H1 (cell line): ENCODE measurements at regions not wholly inside any gene's neighbourhood (a gene's known extent, or its start where the extent isn't known, plus 50 kb on each side); places are given as distances from the start of the nearest gene placed in this dataset.

ENCODE experiments used
- BCL11A ChIP-seq, 2 experiments: IDR thresholded peaks; one replicate each; pipeline ENCODE4 v1.6.1; 2011; ENCODE audit warnings: low read depth in 2 of 2, low read length in 2 of 2, mild to moderate bottlenecking in 2 of 2
- CREB1 ChIP-seq: IDR thresholded peaks from 2 replicates; pipeline ENCODE4 v1.6.1; 2012; ENCODE audit warnings: inconsistent platforms
- CTBP2 ChIP-seq: IDR thresholded peaks from 2 replicates; pipeline ENCODE4 v1.7.0; 2011; ENCODE audit warnings: borderline replicate concordance, mild to moderate bottlenecking, moderate library complexity, mixed read lengths, low read length; ENCODE audit not compliant: insufficient read depth, insufficient read length
- E2F6 ChIP-seq: IDR thresholded peaks from 2 replicates; pipeline ENCODE4 v1.6.1; 2012; ENCODE audit warnings: inconsistent platforms
- KDM5A ChIP-seq: fragments of 200-600 bp; IDR thresholded peaks from 2 replicates; pipeline ENCODE4 v1.7.1; 2012; ENCODE audit warnings: mild to moderate bottlenecking, low read length, inconsistent platforms, mixed read lengths
- NANOG ChIP-seq: IDR thresholded peaks from 2 replicates; pipeline ENCODE4 v1.6.1; 2011; ENCODE audit warnings: low read length, low read depth, mild to moderate bottlenecking, inconsistent platforms; ENCODE audit not compliant: insufficient read depth, poor library complexity, severe bottlenecking
- POU5F1 ChIP-seq: IDR thresholded peaks from 2 replicates; pipeline ENCODE4 v1.6.1; 2011; ENCODE audit warnings: low read depth, mild to moderate bottlenecking, low read length, moderate library complexity
- RAD21 ChIP-seq, 2 experiments: IDR thresholded peaks in 1 of 2; conservative IDR thresholded peaks in 1 of 2; 2 replicates each; pipeline ENCODE4 v1.6.1; 2011; ENCODE audit warnings: low read depth in 2 of 2, low read length in 2 of 2, improper control_type of control experiment in 1 of 2, inconsistent platforms in 1 of 2, mild to moderate bottlenecking in 1 of 2, moderate library complexity in 1 of 2
- RBBP5 ChIP-seq: IDR thresholded peaks from 2 replicates; pipeline ENCODE4 v1.7.1; 2012; ENCODE audit warnings: low read depth, mild to moderate bottlenecking, inconsistent platforms, low read length, moderate library complexity, borderline replicate concordance
- RXRA ChIP-seq: IDR thresholded peaks from 2 replicates; pipeline ENCODE4 v1.6.1; 2011; ENCODE audit warnings: low read depth, mild to moderate bottlenecking, low read length, moderate library complexity; ENCODE audit not compliant: insufficient read depth
- SAP30 ChIP-seq: fragments of 300-600 bp; sonication (generic); IDR thresholded peaks from 2 replicates; pipeline ENCODE4 v1.7.1; 2012; ENCODE audit warnings: low read length, moderate library complexity, mild to moderate bottlenecking, inconsistent platforms; ENCODE audit not compliant: insufficient read depth, insufficient replicate concordance
- SP1 ChIP-seq: IDR thresholded peaks from 2 replicates; pipeline ENCODE4 v1.6.1; 2011; ENCODE audit warnings: low read depth, low read length
- SP2 ChIP-seq: IDR thresholded peaks from 2 replicates; pipeline ENCODE4 v1.6.1; 2012; ENCODE audit warnings: mild to moderate bottlenecking, low read length, inconsistent platforms
- TBP ChIP-seq: IDR thresholded peaks from 2 replicates; pipeline ENCODE4 v1.6.1; 2011; ENCODE audit warnings: low read depth, low read length, improper control_type of control experiment
- TF ChIP-seq, protein P1 (sequence below): IDR thresholded peaks from 2 replicates; pipeline ENCODE4 v1.6.1; 2012; ENCODE audit warnings: inconsistent platforms

GRCh38 chr2:143891879-143892308 is 628.0 kb downstream of the ZEB2 start (continued):
- TF ChIP-seq, protein P1, sequence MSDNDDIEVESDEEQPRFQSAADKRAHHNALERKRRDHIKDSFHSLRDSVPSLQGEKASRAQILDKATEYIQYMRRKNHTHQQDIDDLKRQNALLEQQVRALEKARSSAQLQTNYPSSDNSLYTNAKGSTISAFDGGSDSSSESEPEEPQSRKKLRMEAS: peak; percentile 67
- TF ChIP-seq E2F6: no peak
- TF ChIP-seq NANOG: peak; percentile 92
- no peak for TF ChIP-seq CREB1
- TF ChIP-seq CTBP2: peak; percentile 63
- peak; percentile 12; the same call in 1 of the 2 replicates for TF ChIP-seq SP1
- TF ChIP-seq RBBP5: no peak
- peak; percentile 80; the same call in 1 of the 2 replicates for TF ChIP-seq POU5F1
- no peak for TF ChIP-seq SP2
- no peak for TF ChIP-seq TBP
- peak; percentile 11 to 24; a peak in 2 of 4 replicates for TF ChIP-seq RAD21 (IDR thresholded peaks at IDR 0.05 in 1 of 2, conservative IDR thresholded peaks at IDR 0.05 in 1 of 2; ENCODE audit: low read depth in 2 of 2, low read length in 2 of 2)
- TF ChIP-seq BCL11A (IDR thresholded peaks at IDR 0.05; ENCODE audit: low read depth in 2 of 2, low read length in 2 of 2): peak in 1 of 2 experiments; percentile 11
- no peak for TF ChIP-seq KDM5A
- no peak for TF ChIP-seq SAP30
- no peak for TF ChIP-seq RXRA
- TF ChIP-seq, all 59 proteins: peak for 17
